HG02759 (cell line): ENCODE measurements at regions not wholly inside any gene's neighbourhood (a gene's known extent, or its start where the extent isn't known, plus 50 kb on each side); places are given as distances from the start of the nearest gene placed in this dataset.
"Not testable (repeated sequence)": the region's sequence is repeated elsewhere in the genome, so short reads cannot be mapped to it uniquely, and the experiment has no call there.

ENCODE experiments used
- ATAC-seq: cut with Tn5 transposase; IDR thresholded peaks from one replicate; pipeline ENCODE4 v1.9.1; 2021; ENCODE audit warnings: mild to moderate bottlenecking, moderate library complexity; ENCODE audit not compliant: unreplicated experiment

GRCh38 chr13:99677116-99677951, 176.1 kb downstream of the TM9SF2 start:
- ATAC-seq = no peak

- no peak for ATAC-seq
These were observed 170.5 kb downstream of the TM9SF2 start for GRCh38 chr13:99671746-99672145.

- not testable (repeated sequence) for ATAC-seq
These were observed 167.8 kb downstream of the TM9SF2 start for GRCh38 chr13:99669096-99669495.

GRCh38 chr13:99666146-99666805, 165.0 kb downstream of the TM9SF2 start:
- no peak for ATAC-seq

- no peak for ATAC-seq
These were observed 164.4 kb downstream of the TM9SF2 start for GRCh38 chr13:99665711-99666110.

- no peak for ATAC-seq
These were observed 162.6 kb downstream of the TM9SF2 start for GRCh38 chr13:99663908-99664307.

- no peak for ATAC-seq
These were observed 162.0 kb downstream of the TM9SF2 start for GRCh38 chr13:99663185-99663825.

- ATAC-seq = no peak
These were observed 161.4 kb downstream of the TM9SF2 start for GRCh38 chr13:99662678-99663077.

GRCh38 chr13:99661791-99662190, 160.5 kb downstream of the TM9SF2 start:
- no peak for ATAC-seq

- ATAC-seq = no peak
These were observed 158.7 kb downstream of the TM9SF2 start for GRCh38 chr13:99659866-99660554.

GRCh38 chr13:99659226-99659625, 158.0 kb downstream of the TM9SF2 start:
- no peak for ATAC-seq

GRCh38 chr13:99658261-99658991, 157.2 kb downstream of the TM9SF2 start:
- peak; percentile 57 for ATAC-seq

GRCh38 chr13:99657848-99658260, 156.6 kb downstream of the TM9SF2 start:
- peak; percentile 30 for ATAC-seq

GRCh38 chr13:99656844-99657381, 155.6 kb downstream of the TM9SF2 start:
- no peak for ATAC-seq

GRCh38 chr13:99656092-99656745, 154.9 kb downstream of the TM9SF2 start:
- ATAC-seq = peak; percentile 57

- peak; percentile 34 for ATAC-seq
These were observed 154.2 kb downstream of the TM9SF2 start for GRCh38 chr13:99655351-99656091.

GRCh38 chr13:99654076-99654475, 152.8 kb downstream of the TM9SF2 start:
- ATAC-seq = no peak

- ATAC-seq = no peak
These were observed 152.3 kb downstream of the TM9SF2 start for GRCh38 chr13:99653526-99653925.

- ATAC-seq = no peak
These were observed 151.6 kb downstream of the TM9SF2 start for GRCh38 chr13:99652901-99653300.
